ENCODE measurements at regions not wholly inside any gene's neighbourhood (a gene's known extent, or its start where the extent isn't known, plus 50 kb on each side); places are given as distances from the start of the nearest gene placed in this dataset.

DNA sequence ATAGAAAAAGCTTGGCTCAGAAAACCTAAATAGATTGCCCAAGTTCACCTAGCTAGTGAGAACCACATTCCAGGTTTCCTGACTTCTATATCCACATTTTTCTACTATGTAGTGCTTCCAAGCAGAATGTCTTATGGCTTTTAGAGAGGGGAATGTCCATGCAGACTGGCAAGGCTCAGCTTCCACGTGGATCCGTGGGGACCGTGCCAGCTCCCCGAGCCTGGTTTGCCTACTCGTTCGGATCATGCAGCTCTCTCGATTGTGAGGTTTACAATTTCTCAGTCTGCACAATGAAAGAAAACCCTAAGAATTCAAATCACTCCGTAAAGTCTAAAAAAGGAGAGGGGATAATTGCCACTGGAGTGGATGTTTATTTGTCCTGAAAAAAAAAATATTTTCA lies 256.5 kb upstream of the NR4A3 start:
- H3K27me3 Mint-ChIP-seq: peaks cover 8% of the 10 kb centered on the region
- Histone ChIP-seq H3K36me3 (ENCODE audit: insufficient read depth, low read length) (no peaks in the 10 kb centered on the region), H3K4me1 (ENCODE audit: insufficient read depth, low read length) (no peaks in the 10 kb centered on the region), H3K27me3 (ENCODE audit: control insufficient read depth in 1 of 2, insufficient read depth in 2 of 2, low read length in 2 of 2) (no peaks in the 10 kb centered on the region), H3K27ac (ENCODE audit: low read depth in 1 of 2, low read length in 2 of 2) (no peak overlapping the region), H3K4me3 (ENCODE audit: low read length) (no peak overlapping the region), H3K9me3 (ENCODE audit: control insufficient read depth in 1 of 2, insufficient read depth in 1 of 2, low read length in 2 of 2) (no peaks in the 10 kb centered on the region)
- no peak overlapping the region for H3K4me3 Mint-ChIP-seq
- POLR2A ChIA-PET: no interaction called here
- no peaks in the 10 kb centered on the region for H3K9me3 Mint-ChIP-seq
- ATAC-seq (ENCODE audit: poor library complexity) (no peak), DNase-seq (no peak)
- no peak for TF ChIP-seq CTCF (IDR thresholded peaks at IDR 0.05)
- intact Hi-C loops (cut with DNase I, micrococcal nuclease): no loop called here
- no peaks in the 10 kb centered on the region for H3K4me1 Mint-ChIP-seq (ENCODE audit: low read depth)
- H3K36me3 Mint-ChIP-seq (ENCODE audit: low read depth): no peaks in the 10 kb centered on the region
- H3K27ac Mint-ChIP-seq: no peak overlapping the region
- CTCF ChIA-PET: no interaction called here

DNA sequence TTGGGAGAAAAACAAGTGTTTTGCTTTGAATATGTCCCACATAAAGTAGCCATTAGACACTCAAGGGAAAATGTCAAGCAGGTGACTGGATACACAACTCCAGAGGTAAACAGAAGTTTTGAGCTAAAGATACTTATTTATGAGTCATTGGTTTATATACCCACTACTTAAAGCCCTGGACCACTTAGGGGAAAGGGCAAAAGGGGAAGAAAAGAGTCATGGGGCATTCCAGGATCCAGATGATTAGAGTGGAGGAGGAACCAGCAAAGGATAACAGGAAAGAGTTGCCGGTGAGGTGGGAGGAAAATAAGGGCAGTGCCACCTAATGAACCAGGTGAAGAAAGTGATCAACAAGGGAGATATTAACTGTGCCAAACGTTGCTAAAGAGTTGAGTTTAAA lies 254.2 kb upstream of the NR4A3 start:
- ATAC-seq (ENCODE audit: poor library complexity) (no peak), DNase-seq (peak in 2 of 14 experiments; percentile 15 to 19)
- H3K27ac Mint-ChIP-seq: no peak overlapping the region
- POLR2A ChIA-PET: no interaction called here
- no peaks in the 10 kb centered on the region for H3K36me3 Mint-ChIP-seq (ENCODE audit: low read depth)
- no peak overlapping the region for H3K27ac ChIP-seq (ENCODE audit: low read depth in 1 of 2, low read length in 2 of 2)
- H3K9me3 ChIP-seq (ENCODE audit: control insufficient read depth in 1 of 2, insufficient read depth in 1 of 2, low read length in 2 of 2): no peaks in the 10 kb centered on the region
- H3K4me1 ChIP-seq (ENCODE audit: insufficient read depth, low read length): no peaks in the 10 kb centered on the region
- H3K27me3 ChIP-seq (ENCODE audit: control insufficient read depth in 1 of 2, insufficient read depth in 2 of 2, low read length in 2 of 2): no peaks in the 10 kb centered on the region
- CTCF ChIA-PET: no interaction called here
- no peaks in the 10 kb centered on the region for H3K9me3 Mint-ChIP-seq
- H3K4me3 Mint-ChIP-seq: no peak overlapping the region
- H3K27me3 Mint-ChIP-seq: peaks cover 8% of the 10 kb centered on the region
- H3K4me1 Mint-ChIP-seq (ENCODE audit: low read depth): no peaks in the 10 kb centered on the region
- no peaks in the 10 kb centered on the region for H3K36me3 ChIP-seq (ENCODE audit: insufficient read depth, low read length)
- no peak overlapping the region for H3K4me3 ChIP-seq (ENCODE audit: low read length)
- TF ChIP-seq CTCF (IDR thresholded peaks at IDR 0.05): no peak
- intact Hi-C loops (cut with DNase I, micrococcal nuclease): no loop called here

GRCh38 chr9:99569840-99570239 lies 251.8 kb upstream of the NR4A3 start:
- H3K4me1 ChIP-seq (ENCODE audit: insufficient read depth, low read length): no peaks in the 10 kb centered on the region
- H3K27ac Mint-ChIP-seq: no peak overlapping the region
- H3K9me3 ChIP-seq (ENCODE audit: control insufficient read depth in 1 of 2, insufficient read depth in 1 of 2, low read length in 2 of 2): no peaks in the 10 kb centered on the region
- ChIA-PET POLR2A (no interaction called here), CTCF (no interaction called here)
- H3K4me1 Mint-ChIP-seq (ENCODE audit: low read depth): no peaks in the 10 kb centered on the region
- H3K27me3 Mint-ChIP-seq: no peaks in the 10 kb centered on the region
- H3K36me3 ChIP-seq (ENCODE audit: insufficient read depth, low read length): no peaks in the 10 kb centered on the region
- TF ChIP-seq CTCF (IDR thresholded peaks at IDR 0.05): no peak
- ATAC-seq (ENCODE audit: poor library complexity) (no peak), DNase-seq (no peak)
- H3K27ac ChIP-seq (ENCODE audit: low read depth in 1 of 2, low read length in 2 of 2): no peak overlapping the region
- no peaks in the 10 kb centered on the region for H3K36me3 Mint-ChIP-seq (ENCODE audit: low read depth)
- no peak overlapping the region for H3K4me3 Mint-ChIP-seq
- no peaks in the 10 kb centered on the region for H3K9me3 Mint-ChIP-seq
- no peak overlapping the region for H3K4me3 ChIP-seq (ENCODE audit: low read length)
- intact Hi-C loops (cut with DNase I, micrococcal nuclease): no loop called here
- no peaks in the 10 kb centered on the region for H3K27me3 ChIP-seq (ENCODE audit: control insufficient read depth in 1 of 2, insufficient read depth in 2 of 2, low read length in 2 of 2)

Measured in CD4-positive, alpha-beta T cell (primary cell).